ENCODE measurements at regions not wholly inside any gene's neighbourhood (a gene's known extent, or its start where the extent isn't known, plus 50 kb on each side); places are given as distances from the start of the nearest gene placed in this dataset.
"Not testable (repeated sequence)": the region's sequence is repeated elsewhere in the genome, so short reads cannot be mapped to it uniquely, and the experiment has no call there.

- not testable (repeated sequence) for TF ChIP-seq POLR2A, CTCF (IDR thresholded peaks at IDR 0.05)
Measured at GRCh38 chr7:113263215-113263742, 144.9 kb upstream of the SMIM30 start.

Data from esophagus squamous epithelium (tissue), 4 donors.